Left renal cortex interstitium (tissue), 4 donors: ENCODE measurements at regions not wholly inside any gene's neighbourhood (a gene's known extent, or its start where the extent isn't known, plus 50 kb on each side); places are given as distances from the start of the nearest gene placed in this dataset.
"Not testable (repeated sequence)": the region's sequence is repeated elsewhere in the genome, so short reads cannot be mapped to it uniquely, and the experiment has no call there.

ENCODE experiments used
- DNase-seq, 4 donors: peaks; one replicate each; pipeline ENCODE4 v3.0.0-alpha.2; 2013; ENCODE audit warnings: low read depth in 4 of 4, low spot score in 2 of 4, missing footprints in 1 of 4

GRCh38 chr12:73452672-73453469 lies 1084.8 kb upstream of the ATXN7L3B start:
- DNase-seq = no peak

DNA sequence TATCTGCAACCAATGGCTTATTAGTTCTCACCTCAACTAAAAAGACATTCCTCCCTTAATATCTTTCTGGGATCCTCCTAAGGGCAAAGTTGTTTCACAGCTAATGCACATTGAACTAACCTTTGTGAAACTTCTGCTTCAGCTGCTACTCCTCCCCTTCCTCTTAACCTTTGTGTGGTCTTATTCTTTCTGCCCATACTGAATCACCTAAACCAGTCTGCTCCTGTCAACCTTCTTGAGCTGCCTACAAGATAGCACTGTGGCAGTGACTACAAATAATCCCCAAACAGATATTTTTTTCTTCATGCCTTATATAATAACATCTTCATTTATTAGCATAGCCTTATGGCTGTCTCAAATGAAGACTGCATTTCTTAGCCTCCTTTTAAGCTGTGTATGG lies 1077.4 kb upstream of the ATXN7L3B start:
- no peak for DNase-seq

DNA sequence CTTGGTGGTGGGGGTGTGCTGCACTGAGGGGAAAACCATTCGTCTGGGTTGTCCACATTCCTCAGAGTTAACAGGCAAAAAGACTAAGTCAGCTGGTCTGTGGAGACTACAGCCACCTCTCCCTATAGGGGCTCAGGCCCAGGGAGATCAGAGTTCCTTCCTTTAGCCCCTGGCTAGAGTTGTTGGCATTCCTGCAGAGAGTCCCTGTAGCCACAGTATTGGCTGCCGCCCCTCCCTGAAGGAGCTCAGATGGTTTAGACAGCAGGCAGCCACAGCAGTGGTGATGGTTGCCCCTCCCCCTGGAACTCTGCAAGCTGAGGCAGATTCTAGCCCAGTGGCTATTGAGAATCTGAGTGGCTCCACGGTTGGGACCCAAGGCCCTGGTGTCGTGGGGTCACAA lies 1072.5 kb upstream of the ATXN7L3B start:
- DNase-seq = no peak

DNA sequence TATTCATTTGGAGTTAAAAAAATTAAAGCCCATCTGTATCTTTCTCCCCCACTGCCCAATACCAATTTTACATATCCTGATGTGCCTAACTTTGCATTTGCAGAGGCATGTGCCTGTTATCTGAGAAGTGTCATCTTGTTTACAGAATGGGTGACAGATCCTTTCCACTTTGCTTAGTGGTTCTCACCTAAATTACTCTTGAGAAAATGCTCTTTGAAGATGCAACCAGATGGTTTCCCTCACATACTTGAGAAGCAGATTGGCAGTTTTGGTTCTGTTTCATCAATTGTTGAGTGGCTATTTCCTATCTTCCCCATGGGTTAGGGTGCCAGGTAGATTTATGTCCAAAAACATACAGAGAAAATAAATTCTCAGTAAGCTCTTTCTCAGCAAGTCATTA lies 1051.4 kb upstream of the ATXN7L3B start:
- DNase-seq = no peak

- DNase-seq = no peak
Observed at GRCh38 chr12:73506611-73507010, 1031.0 kb upstream of the ATXN7L3B start.

DNA sequence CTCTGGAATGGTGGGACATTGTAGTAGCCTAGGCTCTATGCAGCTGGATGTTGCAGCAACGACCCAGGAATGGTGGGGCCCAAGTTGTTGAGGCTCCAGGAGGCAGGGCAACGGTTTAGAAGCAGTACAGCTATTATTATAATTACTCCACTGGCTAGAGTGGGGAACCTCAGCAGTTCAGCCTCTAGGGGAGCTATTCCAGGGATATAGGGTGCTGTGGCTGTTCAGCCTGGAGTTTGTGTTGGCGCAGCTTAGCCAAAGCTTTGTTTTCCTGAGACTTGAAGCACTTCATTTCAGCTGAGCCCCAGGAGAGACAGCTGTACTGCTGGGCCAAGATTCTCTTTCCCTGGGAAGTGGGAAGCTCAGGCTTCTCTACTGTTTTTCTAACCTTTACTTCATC lies 1023.0 kb upstream of the ATXN7L3B start:
- no peak for DNase-seq

- no peak for DNase-seq
Observed at GRCh38 chr12:73517859-73518258, 1019.8 kb upstream of the ATXN7L3B start.

DNA sequence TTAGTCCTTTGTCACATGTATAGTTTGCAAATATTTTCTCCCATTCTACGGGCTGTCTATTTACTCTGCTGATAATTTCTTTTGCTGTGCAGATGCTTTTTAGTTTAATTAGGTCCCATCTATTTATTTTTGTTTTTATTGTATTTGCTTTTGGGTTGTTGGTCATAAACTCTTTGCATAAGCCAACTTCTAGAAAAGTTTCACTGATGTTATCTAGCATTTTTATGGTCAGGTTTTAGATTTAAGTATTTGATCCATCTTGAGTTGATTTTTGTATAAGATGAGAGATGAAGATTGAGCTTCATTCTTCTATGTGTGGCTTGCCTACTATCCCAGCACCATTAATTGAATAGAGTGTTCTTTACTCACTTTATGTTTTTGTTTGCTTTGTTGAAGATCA lies 1008.4 kb upstream of the ATXN7L3B start:
- no peak for DNase-seq

DNA sequence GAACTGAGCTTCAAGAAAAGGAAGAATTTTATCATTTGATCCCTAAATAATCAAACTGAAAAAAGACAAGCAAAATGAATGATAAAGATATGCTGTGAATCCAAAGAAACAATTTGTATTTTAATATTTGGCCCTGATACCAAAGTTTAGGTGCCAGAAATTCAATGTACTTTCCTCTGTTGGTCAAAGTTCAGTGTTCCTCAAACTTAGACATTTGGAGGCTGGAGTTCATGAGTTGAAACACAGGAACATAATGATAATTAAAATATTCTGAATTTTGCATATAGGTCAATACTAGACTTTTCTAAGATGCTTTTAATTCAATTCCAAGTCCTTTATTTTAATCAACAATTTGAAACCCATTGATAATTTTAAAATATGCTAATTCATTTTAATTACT lies 1007.7 kb upstream of the ATXN7L3B start:
- no peak for DNase-seq

- DNase-seq = no peak
Observed at GRCh38 chr12:73531752-73532151, 1005.9 kb upstream of the ATXN7L3B start.

DNA sequence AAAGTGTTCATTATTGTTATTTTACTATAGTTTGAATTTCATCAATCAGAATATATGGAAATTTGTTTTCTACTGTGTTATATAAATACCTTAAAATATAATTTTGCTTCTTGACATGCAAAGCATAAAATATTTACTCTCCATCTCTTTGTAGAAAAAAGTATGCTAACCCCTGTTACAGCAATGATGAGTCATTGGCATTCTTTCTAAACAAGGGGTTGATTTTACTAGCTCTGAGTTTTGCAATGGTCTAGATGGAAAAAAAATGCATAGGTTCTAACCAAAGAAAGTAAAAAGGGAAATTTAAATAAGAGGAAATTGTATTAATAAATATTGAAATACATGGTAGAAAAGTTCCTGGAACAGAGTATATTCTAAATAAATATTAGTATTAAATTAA lies 990.2 kb upstream of the ATXN7L3B start:
- DNase-seq = no peak

- no peak for DNase-seq
Observed at GRCh38 chr12:73585136-73585535, 952.5 kb upstream of the ATXN7L3B start.

DNA sequence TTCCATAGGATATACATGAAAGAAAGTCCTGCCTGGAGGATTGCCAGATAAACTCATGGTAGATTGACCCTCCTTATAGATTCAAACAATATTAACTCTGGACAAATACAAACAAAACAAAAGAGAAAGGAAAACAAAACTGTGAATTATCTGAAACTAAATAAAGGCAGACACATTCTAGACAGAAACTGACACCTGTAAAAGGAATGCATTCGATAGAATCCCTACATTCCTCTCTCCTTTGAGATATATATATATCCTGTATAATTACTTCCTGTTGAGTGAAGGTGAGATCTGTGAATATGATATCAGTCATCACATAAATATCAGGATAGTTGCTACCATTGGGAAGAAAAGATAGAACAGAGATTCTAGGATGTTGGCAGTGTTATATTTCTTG lies 948.4 kb upstream of the ATXN7L3B start:
- DNase-seq = no peak

DNA sequence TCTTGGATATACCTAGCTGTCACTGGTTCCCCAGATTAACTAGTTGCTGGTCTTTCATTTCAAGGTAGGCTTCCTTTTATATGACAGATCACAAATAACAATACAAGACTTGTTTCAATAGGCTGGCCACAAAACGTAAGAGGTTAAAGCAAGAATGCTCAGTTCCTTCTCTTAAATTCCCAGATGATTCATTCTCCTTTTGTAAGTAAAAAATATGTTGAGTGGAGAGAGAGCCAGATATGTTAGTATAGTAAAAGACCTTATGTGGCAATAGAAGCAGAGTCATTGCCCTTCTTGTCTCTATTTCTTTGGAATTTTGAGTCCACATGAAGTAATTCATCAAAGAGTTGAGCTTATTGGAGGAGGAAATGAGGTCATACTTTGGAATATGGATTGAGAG lies 939.0 kb upstream of the ATXN7L3B start:
- no peak for DNase-seq

DNA sequence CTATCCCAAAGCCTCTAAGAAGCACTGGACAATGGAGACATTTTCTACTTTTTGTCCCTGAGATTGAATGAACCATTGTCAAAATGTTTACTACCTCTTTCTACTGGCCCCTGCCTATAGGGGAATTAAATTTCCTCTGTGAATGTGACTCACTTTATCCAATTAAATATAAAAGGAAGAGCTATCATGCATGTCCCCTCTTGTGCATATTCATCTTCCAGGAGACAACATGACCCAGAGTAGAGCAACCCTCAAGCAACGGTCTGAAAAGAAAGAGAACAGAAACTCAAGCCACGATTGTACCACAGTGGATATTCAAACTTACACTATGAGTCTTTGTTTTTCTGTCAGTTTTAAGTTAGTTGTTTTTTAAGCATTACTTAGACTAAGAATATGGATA lies 938.4 kb upstream of the ATXN7L3B start:
- DNase-seq = no peak

DNA sequence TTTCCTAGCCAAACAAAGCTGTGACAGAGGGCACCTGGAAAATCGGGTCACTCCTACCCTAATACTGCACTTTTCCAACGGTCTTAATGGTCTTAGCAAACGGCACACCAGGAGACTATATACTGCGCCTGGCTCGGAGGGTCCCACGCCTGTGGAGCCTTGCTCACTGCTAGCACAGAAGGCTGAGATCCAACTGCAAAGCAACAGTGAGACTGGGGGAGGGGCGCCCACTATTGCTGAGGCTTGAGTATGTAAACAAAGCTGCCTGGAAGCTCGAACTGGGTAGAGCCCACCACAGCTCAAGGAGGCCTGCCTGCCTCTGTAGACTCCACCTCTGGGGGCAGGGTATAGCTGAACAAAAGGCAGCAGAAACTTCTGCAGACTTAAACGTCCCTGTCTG lies 931.7 kb upstream of the ATXN7L3B start:
- not testable (repeated sequence) for DNase-seq

DNA sequence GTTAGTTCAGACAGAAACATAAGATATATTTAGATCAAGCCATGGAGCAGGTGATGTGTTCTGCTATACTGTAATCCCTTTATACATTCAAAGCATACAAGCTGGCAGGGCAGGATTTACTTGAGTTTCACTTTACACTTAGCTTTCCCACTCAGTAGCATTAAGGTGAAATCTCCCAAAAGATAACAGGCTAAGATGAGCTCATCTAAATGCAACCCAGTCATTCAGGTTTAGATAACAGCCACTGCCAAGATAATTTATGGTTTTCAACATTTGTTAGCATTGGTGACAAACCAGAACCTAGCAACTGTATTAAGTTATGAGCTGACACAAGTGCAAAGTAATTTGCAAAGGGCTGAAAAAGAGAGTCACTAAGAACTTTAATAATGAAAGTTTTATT lies 925.1 kb upstream of the ATXN7L3B start:
- DNase-seq = no peak

DNA sequence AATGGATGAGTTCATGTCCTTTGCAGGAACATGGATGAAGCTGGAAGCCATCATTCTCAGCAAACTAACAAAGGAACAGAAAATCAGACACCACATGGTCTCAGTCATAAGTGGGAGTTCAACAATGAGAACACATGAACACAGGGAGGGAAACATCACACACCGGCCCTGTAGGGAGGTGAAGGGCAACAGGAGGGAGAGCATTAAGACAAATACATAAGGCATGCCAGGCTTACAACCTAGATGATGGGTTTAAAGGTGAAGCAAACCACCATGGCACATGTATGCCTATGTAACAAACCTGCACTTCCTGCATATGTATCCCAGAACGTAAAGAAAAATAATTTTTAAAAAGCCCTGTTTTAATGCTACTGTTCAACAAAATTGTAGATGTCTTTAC lies 914.2 kb upstream of the ATXN7L3B start:
- DNase-seq = no peak

DNA sequence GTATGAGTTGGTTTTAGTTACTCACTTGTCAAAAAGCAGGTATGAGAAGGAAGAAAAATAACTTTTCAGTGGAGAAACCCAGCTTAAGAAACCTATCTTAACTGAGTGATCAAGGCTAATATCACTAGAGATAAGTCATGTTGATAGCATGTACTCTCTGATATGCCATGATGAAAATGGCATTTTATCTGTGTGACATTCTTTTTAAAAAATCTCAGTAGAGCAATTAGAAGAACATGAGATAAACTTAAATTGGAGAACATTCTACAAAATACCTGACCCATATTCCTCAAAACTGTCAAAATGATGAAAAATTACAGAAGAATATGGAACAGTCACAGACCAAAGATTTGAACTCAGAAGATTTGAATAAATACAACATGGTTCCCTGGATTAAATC lies 912.4 kb upstream of the ATXN7L3B start:
- no peak for DNase-seq

- DNase-seq = no peak
Observed at GRCh38 chr12:73629171-73629570, 908.5 kb upstream of the ATXN7L3B start.

DNA sequence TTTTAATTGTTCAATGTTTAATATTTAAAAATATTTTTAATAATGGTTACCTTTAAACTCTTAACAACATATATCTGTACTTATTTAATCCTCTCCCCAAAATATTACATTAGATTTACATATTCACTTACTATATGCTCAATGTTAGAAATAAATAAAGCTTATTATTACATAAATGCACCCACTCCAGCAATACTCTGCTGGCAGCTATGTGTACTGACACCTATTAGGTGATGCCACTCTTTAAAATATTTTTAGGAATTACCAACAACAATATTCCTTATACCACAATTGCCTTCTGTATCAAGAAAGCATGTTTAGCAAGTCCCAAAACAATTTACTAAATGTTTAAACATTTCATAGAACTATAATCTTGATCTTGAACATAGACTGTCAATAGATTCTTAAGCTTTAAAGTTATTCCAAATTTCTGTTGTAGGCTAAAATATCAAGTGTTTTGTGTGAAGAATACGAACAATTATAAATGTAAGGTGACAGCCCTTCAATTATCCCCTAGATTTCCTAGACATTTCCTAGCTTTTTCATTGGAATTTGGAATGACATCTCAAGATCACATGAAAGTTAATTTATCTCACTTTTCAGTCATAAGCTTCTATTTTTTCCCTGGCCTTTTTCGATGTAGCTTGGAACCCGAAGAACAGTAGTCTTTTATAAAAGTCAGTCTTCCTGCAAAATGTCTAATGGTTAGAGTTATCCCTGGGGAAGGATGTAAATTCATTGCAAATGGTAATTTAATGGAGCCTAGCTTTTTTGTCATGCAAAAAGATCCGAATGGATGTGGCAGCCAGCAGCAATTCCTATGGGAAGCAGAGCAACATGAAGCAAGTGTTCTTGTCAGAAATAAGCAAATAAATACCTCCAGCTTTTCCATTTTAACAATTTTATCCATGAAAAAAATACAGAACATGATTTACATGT lies 907.5 kb upstream of the ATXN7L3B start:
- DNase-seq = no peak

GRCh38 chr12:73632191-73632590 lies 905.4 kb upstream of the ATXN7L3B start:
- DNase-seq = no peak
